Ishikawa (cell line): ENCODE measurements at regions not wholly inside any gene's neighbourhood (a gene's known extent, or its start where the extent isn't known, plus 50 kb on each side); places are given as distances from the start of the nearest gene placed in this dataset.

Experiments
- CEBPB ChIP-seq: IDR thresholded peaks from 2 replicates; pipeline ENCODE4 v1.6.1; 2012
- CREB1 ChIP-seq: IDR thresholded peaks from 2 replicates; pipeline ENCODE4 v1.6.1; 2012; ENCODE audit warnings: low read depth
- EGR1 ChIP-seq: IDR thresholded peaks from 2 replicates; pipeline ENCODE4 v1.6.1; 2012
- EP300 ChIP-seq: IDR thresholded peaks from 2 replicates; pipeline ENCODE4 v1.6.1; 2012; ENCODE audit warnings: borderline replicate concordance
- FOXM1 ChIP-seq: IDR thresholded peaks from 2 replicates; pipeline ENCODE4 v1.6.1; 2012; ENCODE audit warnings: low read depth, borderline replicate concordance
- NFIC ChIP-seq: IDR thresholded peaks from 2 replicates; pipeline ENCODE4 v1.6.1; 2012
- RAD21 ChIP-seq: IDR thresholded peaks from 2 replicates; pipeline ENCODE4 v1.6.1; 2012; ENCODE audit warnings: low read depth
- TAF1 ChIP-seq: IDR thresholded peaks from 2 replicates; pipeline ENCODE4 v1.6.1; 2012; ENCODE audit warnings: low read depth, mild to moderate bottlenecking
- TCF12 ChIP-seq: IDR thresholded peaks from 2 replicates; pipeline ENCODE4 v1.6.1; 2012; ENCODE audit warnings: low read depth
- TEAD4 ChIP-seq: IDR thresholded peaks from 2 replicates; pipeline ENCODE4 v1.6.1; 2012
- YY1 ChIP-seq: IDR thresholded peaks from 2 replicates; pipeline ENCODE4 v1.6.1; 2012; ENCODE audit warnings: low read depth
- ZBTB7A ChIP-seq: IDR thresholded peaks from 2 replicates; pipeline ENCODE4 v1.6.1; 2012; ENCODE audit warnings: low read depth
- TF ChIP-seq, protein P1 (sequence below): IDR thresholded peaks from 2 replicates; pipeline ENCODE4 v1.6.1; 2012
- TF ChIP-seq, protein P2 (sequence below): IDR thresholded peaks from 2 replicates; pipeline ENCODE4 v1.6.1; 2012
- TF ChIP-seq, protein P3 (sequence below): IDR thresholded peaks from 2 replicates; pipeline ENCODE4 v1.6.1; 2012; ENCODE audit warnings: low read depth, mild to moderate bottlenecking

DNA sequence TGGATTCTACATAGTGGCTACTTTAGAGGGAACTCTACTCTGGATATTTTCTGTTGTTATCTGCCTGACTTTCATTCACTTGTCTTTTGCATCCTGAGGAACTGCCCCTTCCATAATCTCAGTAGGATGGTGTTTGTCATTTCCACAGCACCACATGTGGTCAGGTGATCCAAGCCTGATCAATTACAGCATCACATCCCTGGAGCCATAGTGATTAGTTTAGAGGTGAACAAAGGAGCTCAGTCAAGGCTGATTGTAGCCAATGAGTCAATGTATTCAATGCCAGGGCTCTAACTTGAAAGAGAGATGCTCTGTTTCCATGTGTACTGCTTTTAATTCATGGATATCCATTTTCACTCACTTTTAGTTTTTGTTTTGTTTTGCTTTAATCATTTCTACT, 478.7 kb upstream of the ADAMTS9 start:
- TF ChIP-seq NFIC, result no peak
- TF ChIP-seq TCF12, result no peak
- no peak for TF ChIP-seq EGR1
- no peak for TF ChIP-seq ZBTB7A
- no peak for TF ChIP-seq YY1

DNA sequence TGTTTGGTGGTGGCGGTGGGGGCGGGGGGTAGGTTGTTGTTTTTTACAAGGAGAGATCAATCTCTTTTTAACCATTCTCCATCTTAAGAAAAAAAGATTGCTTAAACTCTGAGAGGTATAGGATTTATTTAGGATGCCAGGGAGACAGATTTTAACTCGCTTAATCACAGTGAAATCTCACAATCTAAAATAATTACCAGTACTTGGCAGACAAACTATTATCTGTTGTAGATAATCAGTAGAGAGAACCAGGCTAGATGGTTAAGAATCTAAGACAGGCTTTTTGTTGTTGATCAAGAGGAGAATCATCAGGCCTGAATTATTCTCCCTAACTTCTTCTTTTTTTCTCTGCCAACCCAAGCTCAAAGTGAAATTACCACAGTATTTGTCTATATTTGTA, 470.2 kb upstream of the ADAMTS9 start:
- TF ChIP-seq YY1, result no peak
- TF ChIP-seq, protein P1, sequence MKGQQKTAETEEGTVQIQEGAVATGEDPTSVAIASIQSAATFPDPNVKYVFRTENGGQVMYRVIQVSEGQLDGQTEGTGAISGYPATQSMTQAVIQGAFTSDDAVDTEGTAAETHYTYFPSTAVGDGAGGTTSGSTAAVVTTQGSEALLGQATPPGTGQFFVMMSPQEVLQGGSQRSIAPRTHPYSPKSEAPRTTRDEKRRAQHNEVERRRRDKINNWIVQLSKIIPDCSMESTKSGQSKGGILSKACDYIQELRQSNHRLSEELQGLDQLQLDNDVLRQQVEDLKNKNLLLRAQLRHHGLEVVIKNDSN, result no peak
- no peak for TF ChIP-seq RAD21
- no peak for TF ChIP-seq ZBTB7A
- no peak for TF ChIP-seq TEAD4
- TF ChIP-seq, protein P2, sequence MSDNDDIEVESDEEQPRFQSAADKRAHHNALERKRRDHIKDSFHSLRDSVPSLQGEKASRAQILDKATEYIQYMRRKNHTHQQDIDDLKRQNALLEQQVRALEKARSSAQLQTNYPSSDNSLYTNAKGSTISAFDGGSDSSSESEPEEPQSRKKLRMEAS, result no peak
- TF ChIP-seq, protein P3, sequence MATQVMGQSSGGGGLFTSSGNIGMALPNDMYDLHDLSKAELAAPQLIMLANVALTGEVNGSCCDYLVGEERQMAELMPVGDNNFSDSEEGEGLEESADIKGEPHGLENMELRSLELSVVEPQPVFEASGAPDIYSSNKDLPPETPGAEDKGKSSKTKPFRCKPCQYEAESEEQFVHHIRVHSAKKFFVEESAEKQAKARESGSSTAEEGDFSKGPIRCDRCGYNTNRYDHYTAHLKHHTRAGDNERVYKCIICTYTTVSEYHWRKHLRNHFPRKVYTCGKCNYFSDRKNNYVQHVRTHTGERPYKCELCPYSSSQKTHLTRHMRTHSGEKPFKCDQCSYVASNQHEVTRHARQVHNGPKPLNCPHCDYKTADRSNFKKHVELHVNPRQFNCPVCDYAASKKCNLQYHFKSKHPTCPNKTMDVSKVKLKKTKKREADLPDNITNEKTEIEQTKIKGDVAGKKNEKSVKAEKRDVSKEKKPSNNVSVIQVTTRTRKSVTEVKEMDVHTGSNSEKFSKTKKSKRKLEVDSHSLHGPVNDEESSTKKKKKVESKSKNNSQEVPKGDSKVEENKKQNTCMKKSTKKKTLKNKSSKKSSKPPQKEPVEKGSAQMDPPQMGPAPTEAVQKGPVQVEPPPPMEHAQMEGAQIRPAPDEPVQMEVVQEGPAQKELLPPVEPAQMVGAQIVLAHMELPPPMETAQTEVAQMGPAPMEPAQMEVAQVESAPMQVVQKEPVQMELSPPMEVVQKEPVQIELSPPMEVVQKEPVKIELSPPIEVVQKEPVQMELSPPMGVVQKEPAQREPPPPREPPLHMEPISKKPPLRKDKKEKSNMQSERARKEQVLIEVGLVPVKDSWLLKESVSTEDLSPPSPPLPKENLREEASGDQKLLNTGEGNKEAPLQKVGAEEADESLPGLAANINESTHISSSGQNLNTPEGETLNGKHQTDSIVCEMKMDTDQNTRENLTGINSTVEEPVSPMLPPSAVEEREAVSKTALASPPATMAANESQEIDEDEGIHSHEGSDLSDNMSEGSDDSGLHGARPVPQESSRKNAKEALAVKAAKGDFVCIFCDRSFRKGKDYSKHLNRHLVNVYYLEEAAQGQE, result no peak
- TF ChIP-seq TAF1, result no peak
- TF ChIP-seq EGR1, result no peak
- TF ChIP-seq CREB1, result no peak
- TF ChIP-seq EP300, result no peak

DNA sequence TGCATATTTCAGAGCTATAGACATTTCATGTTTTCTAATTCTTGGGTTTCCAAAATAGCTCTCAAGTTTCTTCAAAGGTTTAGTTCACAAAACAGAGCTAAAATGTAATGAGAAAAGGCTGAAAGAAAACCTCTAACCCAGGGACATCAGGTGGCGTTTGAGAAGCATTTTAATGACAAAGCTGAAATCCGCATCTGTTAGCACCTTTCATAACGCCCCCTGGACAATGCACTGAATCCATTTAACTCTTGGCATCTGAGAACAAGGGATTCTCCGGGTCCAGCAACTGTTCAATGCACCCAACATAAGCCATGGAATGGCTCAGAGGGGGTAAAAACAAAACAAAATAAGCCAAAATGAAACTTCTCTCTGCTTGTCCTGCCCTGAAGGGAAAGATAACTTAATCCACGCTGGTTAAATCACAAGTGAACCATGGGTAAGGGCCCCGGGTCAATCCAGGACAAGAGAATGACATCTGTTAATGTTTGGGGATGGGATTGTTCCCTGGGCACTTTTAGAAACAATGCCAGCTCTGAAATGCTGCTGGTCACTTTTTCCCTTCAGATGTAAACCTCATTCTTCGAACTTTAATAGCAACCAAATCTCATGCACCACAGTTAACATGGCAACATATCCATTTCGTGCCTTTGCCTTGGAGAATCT, 466.2 kb upstream of the ADAMTS9 start:
- TF ChIP-seq RAD21, result no peak

DNA sequence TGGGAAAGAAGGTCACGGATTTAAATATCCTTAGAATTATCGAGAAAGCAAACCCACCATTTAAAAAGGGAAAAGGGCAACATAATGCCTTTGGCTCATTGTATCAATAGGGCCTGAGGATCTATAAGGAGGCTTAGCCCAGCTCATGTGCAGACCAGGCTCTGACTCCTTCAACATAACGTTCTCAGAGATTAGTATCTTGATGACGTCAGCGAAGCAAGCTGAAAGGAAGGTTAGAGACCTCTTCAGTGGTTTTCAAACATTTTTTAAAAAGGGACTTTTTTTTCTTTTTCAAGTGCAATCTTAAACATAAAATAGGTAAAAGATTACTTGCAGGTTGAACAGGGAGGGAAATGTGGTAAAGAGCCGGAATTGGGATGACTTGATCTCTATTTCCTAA, 463.9 kb upstream of the ADAMTS9 start:
- no peak for TF ChIP-seq CEBPB
- TF ChIP-seq FOXM1, result no peak
- TF ChIP-seq ZBTB7A, result no peak
- TF ChIP-seq, protein P2, result no peak
- TF ChIP-seq, protein P3, result no peak
- no peak for TF ChIP-seq RAD21
- TF ChIP-seq, protein P1, result no peak
- no peak for TF ChIP-seq TEAD4
- TF ChIP-seq TCF12, result no peak
- TF ChIP-seq CREB1, result no peak

DNA sequence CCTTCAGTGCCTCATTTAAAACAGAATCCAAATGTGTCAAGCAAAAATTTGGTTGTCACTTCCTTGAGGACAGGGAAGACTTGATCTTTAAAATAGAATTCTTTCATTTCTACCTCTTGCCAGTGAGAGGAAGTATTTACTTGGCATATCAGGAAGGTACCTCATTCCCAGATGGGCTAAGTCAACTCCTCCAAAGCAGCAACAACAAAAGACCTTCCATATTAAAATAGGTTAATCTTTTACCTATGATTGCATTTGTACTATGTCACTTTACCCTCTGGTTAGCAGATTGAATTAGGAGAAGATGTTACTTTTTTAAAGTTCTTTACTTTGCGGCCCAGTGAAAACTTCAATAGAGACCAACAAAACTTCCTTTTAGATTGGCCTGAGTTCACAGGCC, 462.1 kb upstream of the ADAMTS9 start:
- TF ChIP-seq EGR1 (no peak), YY1 (no peak), TEAD4 (no peak), CREB1 (no peak)
- TF ChIP-seq, protein P2, result no peak

DNA sequence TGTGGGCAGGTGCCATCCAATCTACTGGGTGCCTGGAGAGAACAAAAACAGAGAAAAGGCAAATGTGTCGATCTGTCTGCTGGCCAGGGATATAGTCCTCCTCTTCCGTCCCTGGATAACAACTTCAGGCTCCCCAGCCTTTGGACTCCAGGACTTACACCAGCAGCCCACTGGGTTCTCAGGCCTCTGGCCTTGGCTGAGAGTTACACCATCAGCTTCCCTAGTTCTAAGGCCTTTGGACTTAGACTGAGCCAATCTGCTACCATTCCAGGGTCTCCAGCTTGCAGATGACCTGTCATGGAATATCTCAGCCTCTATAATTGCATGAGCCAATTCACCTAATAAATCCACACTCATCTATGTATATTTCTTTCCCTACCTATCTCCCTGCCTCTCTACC, 460.9 kb upstream of the ADAMTS9 start:
- no peak for TF ChIP-seq TEAD4
- TF ChIP-seq TAF1, result no peak
- TF ChIP-seq, protein P3, result no peak
- TF ChIP-seq, protein P2, result no peak
- no peak for TF ChIP-seq CEBPB
- no peak for TF ChIP-seq EP300
- TF ChIP-seq FOXM1, result no peak
- TF ChIP-seq, protein P1, result no peak
- TF ChIP-seq ZBTB7A, result no peak
